ENCODE measurements at regions not wholly inside any gene's neighbourhood (a gene's known extent, or its start where the extent isn't known, plus 50 kb on each side); places are given as distances from the start of the nearest gene placed in this dataset.

- H3K27me3 ChIP-seq (ENCODE audit: insufficient read depth, low read depth, low read length) = no peaks in the 10 kb centered on the region
- H4K20me1 ChIP-seq (ENCODE audit: insufficient read depth) = no peaks in the 10 kb centered on the region
- H3K9me3 ChIP-seq (ENCODE audit: low read length) = no peaks in the 10 kb centered on the region
- H3K9ac ChIP-seq (ENCODE audit: low read length) = no peak overlapping the region
- H3K4me2 ChIP-seq (ENCODE audit: low read length) = no peak overlapping the region
- no peaks in the 10 kb centered on the region for H3K36me3 ChIP-seq (ENCODE audit: insufficient read depth, low read length)
- no peak overlapping the region for H3K27ac ChIP-seq (ENCODE audit: low read length)
- H3K9me2 ChIP-seq (ENCODE audit: insufficient read depth, low read length) = no peaks in the 10 kb centered on the region
- no peak overlapping the region for H2AFZ ChIP-seq (ENCODE audit: low read depth, low read length)
- H3K4me3 ChIP-seq (ENCODE audit: low read length) = no peak overlapping the region
- H3F3A ChIP-seq (ENCODE audit: insufficient read depth, low read length, poor library complexity, severe bottlenecking) = no peaks in the 10 kb centered on the region
- H3K79me2 ChIP-seq (replicated peaks; ENCODE audit: insufficient read depth, low read length) = no peaks in the 10 kb centered on the region
- TF ChIP-seq RAD21 (conservative IDR thresholded peaks at IDR 0.05) (no peak), MXI1 (conservative IDR thresholded peaks at IDR 0.05; ENCODE audit: poor library complexity, severe bottlenecking) (no peak), POLR2AphosphoS5 (IDR thresholded peaks at IDR 0.05) (no peak)
Measured at GRCh38 chr20:16672299-16672698, 57.5 kb upstream of the SNRPB2 start.

GRCh38 chr20:16671753-16672152, 58.1 kb upstream of the SNRPB2 start:
- Histone ChIP-seq H2AFZ (ENCODE audit: low read depth, low read length) (no peak overlapping the region), H3K9me3 (ENCODE audit: low read length) (no peaks in the 10 kb centered on the region), H3K4me2 (ENCODE audit: low read length) (no peak overlapping the region), H3K9me2 (ENCODE audit: insufficient read depth, low read length) (no peaks in the 10 kb centered on the region), H3K4me3 (ENCODE audit: low read length) (no peak overlapping the region), H3K36me3 (ENCODE audit: insufficient read depth, low read length) (no peaks in the 10 kb centered on the region), H3K79me2 (replicated peaks; ENCODE audit: insufficient read depth, low read length) (no peaks in the 10 kb centered on the region), H3K27me3 (ENCODE audit: insufficient read depth, low read depth, low read length) (no peaks in the 10 kb centered on the region), H3K27ac (ENCODE audit: low read length) (no peak overlapping the region), H4K20me1 (ENCODE audit: insufficient read depth) (no peaks in the 10 kb centered on the region), H3K9ac (ENCODE audit: low read length) (no peak overlapping the region), H3F3A (ENCODE audit: insufficient read depth, low read length, poor library complexity, severe bottlenecking) (no peaks in the 10 kb centered on the region)
- TF ChIP-seq EP300 (conservative IDR thresholded peaks at IDR 0.05; ENCODE audit: poor library complexity, severe bottlenecking) = no peak
- TF ChIP-seq SMC3 (conservative IDR thresholded peaks at IDR 0.05; ENCODE audit: poor library complexity) = no peak
- TF ChIP-seq REST (IDR thresholded peaks at IDR 0.05; ENCODE audit: borderline replicate concordance) = no peak
- TF ChIP-seq POLR2AphosphoS5 (IDR thresholded peaks at IDR 0.05) = no peak
- no peak for TF ChIP-seq MXI1 (conservative IDR thresholded peaks at IDR 0.05; ENCODE audit: poor library complexity, severe bottlenecking)
- TF ChIP-seq, protein P1, sequence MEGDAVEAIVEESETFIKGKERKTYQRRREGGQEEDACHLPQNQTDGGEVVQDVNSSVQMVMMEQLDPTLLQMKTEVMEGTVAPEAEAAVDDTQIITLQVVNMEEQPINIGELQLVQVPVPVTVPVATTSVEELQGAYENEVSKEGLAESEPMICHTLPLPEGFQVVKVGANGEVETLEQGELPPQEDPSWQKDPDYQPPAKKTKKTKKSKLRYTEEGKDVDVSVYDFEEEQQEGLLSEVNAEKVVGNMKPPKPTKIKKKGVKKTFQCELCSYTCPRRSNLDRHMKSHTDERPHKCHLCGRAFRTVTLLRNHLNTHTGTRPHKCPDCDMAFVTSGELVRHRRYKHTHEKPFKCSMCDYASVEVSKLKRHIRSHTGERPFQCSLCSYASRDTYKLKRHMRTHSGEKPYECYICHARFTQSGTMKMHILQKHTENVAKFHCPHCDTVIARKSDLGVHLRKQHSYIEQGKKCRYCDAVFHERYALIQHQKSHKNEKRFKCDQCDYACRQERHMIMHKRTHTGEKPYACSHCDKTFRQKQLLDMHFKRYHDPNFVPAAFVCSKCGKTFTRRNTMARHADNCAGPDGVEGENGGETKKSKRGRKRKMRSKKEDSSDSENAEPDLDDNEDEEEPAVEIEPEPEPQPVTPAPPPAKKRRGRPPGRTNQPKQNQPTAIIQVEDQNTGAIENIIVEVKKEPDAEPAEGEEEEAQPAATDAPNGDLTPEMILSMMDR (IDR thresholded peaks at IDR 0.05; ENCODE audit: poor library complexity, severe bottlenecking) = no peak

GRCh38 chr20:16666272-16666671, 63.6 kb upstream of the SNRPB2 start:
- H3K79me2 ChIP-seq (replicated peaks; ENCODE audit: insufficient read depth, low read length) = no peaks in the 10 kb centered on the region
- H3K4me2 ChIP-seq (ENCODE audit: low read length) = no peak overlapping the region
- H3K9ac ChIP-seq (ENCODE audit: low read length) = no peak overlapping the region
- H3K36me3 ChIP-seq (ENCODE audit: insufficient read depth, low read length) = no peaks in the 10 kb centered on the region
- H2AFZ ChIP-seq (ENCODE audit: low read depth, low read length) = no peak overlapping the region
- TF ChIP-seq, protein P1 (IDR thresholded peaks at IDR 0.05; ENCODE audit: poor library complexity, severe bottlenecking) = peak; percentile 13
- no peak for TF ChIP-seq SMC3 (conservative IDR thresholded peaks at IDR 0.05; ENCODE audit: poor library complexity)
- no peaks in the 10 kb centered on the region for H3K27me3 ChIP-seq (ENCODE audit: insufficient read depth, low read depth, low read length)
- no peaks in the 10 kb centered on the region for H3K9me2 ChIP-seq (ENCODE audit: insufficient read depth, low read length)
- H3K27ac ChIP-seq (ENCODE audit: low read length) = no peak overlapping the region
- H3F3A ChIP-seq (ENCODE audit: insufficient read depth, low read length, poor library complexity, severe bottlenecking) = no peaks in the 10 kb centered on the region
- H3K4me3 ChIP-seq (ENCODE audit: low read length) = no peak overlapping the region
- H3K9me3 ChIP-seq (ENCODE audit: low read length) = no peaks in the 10 kb centered on the region
- H4K20me1 ChIP-seq (ENCODE audit: insufficient read depth) = no peaks in the 10 kb centered on the region

All from neural cell (in vitro differentiated cells).